Aorta (tissue), 5 donors: ENCODE measurements at regions not wholly inside any gene's neighbourhood (a gene's known extent, or its start where the extent isn't known, plus 50 kb on each side); places are given as distances from the start of the nearest gene placed in this dataset.
"Not testable (repeated sequence)": the region's sequence is repeated elsewhere in the genome, so short reads cannot be mapped to it uniquely, and the experiment has no call there.

Experiments used
- ATAC-seq: fragments of 200-7000 bp; cut with Tn5 transposase; one replicate; pipeline ENCODE4 v1.9.1; 2022; ENCODE audit warnings: moderate library complexity; ENCODE audit not compliant: low FRiP score
- DNase-seq, 2 donors: peaks; one replicate each; pipeline ENCODE4 v3.0.0-alpha.2; 2020
- H3K27ac ChIP-seq, 2 donors: one replicate each; pipeline ENCODE4 v1.5.1; 2013; ENCODE audit warnings: low read length in 2 of 2, mild to moderate bottlenecking in 2 of 2, moderate library complexity in 2 of 2, control low read depth in 1 of 2, inconsistent platforms in 1 of 2, low read depth in 1 of 2
- H3K27me3 ChIP-seq, 2 donors: one replicate each; pipeline ENCODE4 v1.6.1; 2013; ENCODE audit warnings: control low read depth in 1 of 2, low read length in 1 of 2, mild to moderate bottlenecking in 1 of 2, moderate library complexity in 1 of 2; ENCODE audit not compliant: insufficient read depth in 2 of 2, control insufficient read depth in 1 of 2
- H3K36me3 ChIP-seq, 2 donors: one replicate each; pipeline ENCODE4 v1.6.1; 2013; ENCODE audit warnings: control low read depth in 1 of 2, low read length in 1 of 2, mild to moderate bottlenecking in 1 of 2; ENCODE audit not compliant: insufficient read depth in 2 of 2, control insufficient read depth in 1 of 2
- H3K4me1 ChIP-seq, 2 donors: one replicate each; pipeline ENCODE4 v1.6.1; 2013; ENCODE audit warnings: low read length in 2 of 2, control low read depth in 1 of 2, mild to moderate bottlenecking in 1 of 2, moderate library complexity in 1 of 2; ENCODE audit not compliant: insufficient read depth in 2 of 2, control insufficient read depth in 1 of 2
- H3K4me3 ChIP-seq, 2 donors: one replicate each; pipeline ENCODE4 v1.5.1; 2013; ENCODE audit warnings: low read length in 2 of 2, control low read depth in 1 of 2, mild to moderate bottlenecking in 1 of 2
- H3K9me3 ChIP-seq: one replicate; pipeline ENCODE4 v1.6.1; 2013; ENCODE audit warnings: mild to moderate bottlenecking, low read length; ENCODE audit not compliant: control insufficient read depth
- WGBS, 2 donors: extraction: QIAGEN DNeasy Blood & Tissue Kit; methylation state at CpG; one replicate each; pipeline ENCODE4 v1.1.7; 2013; 5-methylcytosine and 5-hydroxymethylcytosine counted together
- intact Hi-C, 2 donors: fragments of 100-400 bp; cut with DNase I; formaldehyde crosslinking; loops; one replicate each; pipeline versions ENCODE4 v1.14.2 to v1.15.0; 2022
- microRNA-seq, 2 donors: library from miRNA; unstranded; fragments of <30 nt; microRNA quantifications; one replicate each; pipeline ENCODE4 v1.2.0, GENCODE V29; 2020
- donor health status: healthy with polysubstance abuse.
- donor health status: Bipolar disorder and iron deficiency.
- donor health status: DM: no; HTN: no; CAD: no.
- donor health status: DM: no; HTN: no; CAD: no.
- donor health status: DM: yes; HTN: yes; CAD: no.

GRCh38 chr1:148222399-148223159 is 70.5 kb upstream of the NBPF11 start:
- intact Hi-C loops, ATAC-seq: not testable (repeated sequence)

DNA sequence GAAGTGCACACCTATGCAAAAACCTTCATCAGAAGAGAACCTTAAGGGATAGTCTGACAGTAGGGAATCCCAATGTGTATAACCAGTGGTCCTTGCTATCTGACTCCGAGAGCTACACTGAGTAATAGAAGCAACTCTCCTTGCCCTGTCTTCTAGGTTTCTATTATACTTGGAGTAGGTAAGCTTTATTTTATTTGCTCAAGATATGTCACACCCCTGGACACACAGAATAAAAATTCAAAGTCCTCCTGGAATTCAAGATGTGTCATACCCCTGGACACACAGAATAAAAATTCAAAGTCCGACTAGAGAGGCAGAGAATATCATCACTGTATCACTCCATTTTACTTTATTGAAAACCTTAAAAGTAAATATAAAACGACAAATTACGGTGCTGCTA is 69.5 kb upstream of the NBPF11 start:
- H3K36me3 ChIP-seq, H3K27ac ChIP-seq, intact Hi-C loops, H3K4me1 ChIP-seq, DNase-seq, H3K4me3 ChIP-seq, H3K27me3 ChIP-seq, H3K9me3 ChIP-seq, ATAC-seq: not testable (repeated sequence)
- no CpG with 5 or more reads among the region's 4 CpGs for WGBS, 2 donors

More at GRCh38 chr1:148222399-148223159, 70.5 kb upstream of the NBPF11 start:
- H3K36me3 ChIP-seq, H3K9me3 ChIP-seq, H3K27ac ChIP-seq, H3K4me3 ChIP-seq, H3K27me3 ChIP-seq, DNase-seq, H3K4me1 ChIP-seq: not testable (repeated sequence)
- no CpG with 5 or more reads among the region's 4 CpGs for WGBS, 2 donors

- H3K4me3 ChIP-seq, ATAC-seq, H3K9me3 ChIP-seq, intact Hi-C loops, DNase-seq, H3K36me3 ChIP-seq, H3K27me3 ChIP-seq, H3K27ac ChIP-seq, H3K4me1 ChIP-seq: not testable (repeated sequence)
- no CpG with 5 or more reads among the region's 4 CpGs for WGBS, 2 donors
Measured at GRCh38 chr1:148219229-148219628, 67.1 kb upstream of the NBPF11 start.

DNA sequence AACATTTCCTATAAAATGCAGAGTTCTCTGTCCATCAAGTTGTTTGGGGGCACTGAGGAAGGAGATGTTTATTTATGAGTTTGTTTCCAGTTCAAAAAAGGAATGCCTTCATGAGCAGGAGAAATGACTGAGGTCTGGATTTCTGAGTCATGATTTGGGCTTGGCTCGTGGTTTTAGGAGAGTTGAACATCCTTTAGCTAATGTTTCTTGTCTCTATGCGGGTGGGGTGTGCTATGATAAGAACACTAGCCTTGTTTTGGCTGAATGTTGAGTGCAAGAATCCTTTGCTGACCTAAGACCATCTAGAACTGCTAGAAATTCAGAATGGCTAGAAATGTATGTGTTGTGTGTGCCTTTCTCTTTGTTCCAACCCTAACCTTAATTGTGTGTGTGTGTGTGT is 59.1 kb upstream of the NBPF11 start:
- DNase-seq, H3K36me3 ChIP-seq, intact Hi-C loops, H3K4me3 ChIP-seq, H3K9me3 ChIP-seq, ATAC-seq, H3K27me3 ChIP-seq, H3K4me1 ChIP-seq, H3K27ac ChIP-seq: not testable (repeated sequence)
- no CpG with 5 or more reads among the region's 2 CpGs for WGBS, 2 donors

DNA sequence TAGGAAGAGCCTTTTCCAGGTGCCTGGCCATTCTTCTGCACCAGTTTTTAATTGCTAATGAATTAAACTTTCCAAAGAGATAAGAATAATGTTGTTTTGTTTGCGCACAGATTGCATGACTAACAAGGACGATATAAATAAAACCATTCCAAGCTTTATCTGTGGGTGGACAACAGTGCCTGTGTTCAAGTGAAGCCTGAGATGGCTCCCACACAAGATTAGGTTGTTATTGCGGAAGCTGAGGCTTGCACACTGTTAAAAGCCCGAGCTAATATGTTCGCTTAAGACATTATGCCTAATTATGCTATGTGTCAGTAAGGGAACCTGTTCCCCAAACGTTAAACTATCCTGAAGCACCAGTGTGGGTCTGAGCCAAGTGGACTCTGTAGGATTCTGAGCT is 58.5 kb upstream of the NBPF11 start:
- H3K4me3 ChIP-seq, intact Hi-C loops, H3K27ac ChIP-seq, H3K9me3 ChIP-seq, H3K36me3 ChIP-seq, ATAC-seq, H3K27me3 ChIP-seq, H3K4me1 ChIP-seq, DNase-seq: not testable (repeated sequence)
- no CpG with 5 or more reads among the region's 6 CpGs for WGBS, 2 donors

DNA sequence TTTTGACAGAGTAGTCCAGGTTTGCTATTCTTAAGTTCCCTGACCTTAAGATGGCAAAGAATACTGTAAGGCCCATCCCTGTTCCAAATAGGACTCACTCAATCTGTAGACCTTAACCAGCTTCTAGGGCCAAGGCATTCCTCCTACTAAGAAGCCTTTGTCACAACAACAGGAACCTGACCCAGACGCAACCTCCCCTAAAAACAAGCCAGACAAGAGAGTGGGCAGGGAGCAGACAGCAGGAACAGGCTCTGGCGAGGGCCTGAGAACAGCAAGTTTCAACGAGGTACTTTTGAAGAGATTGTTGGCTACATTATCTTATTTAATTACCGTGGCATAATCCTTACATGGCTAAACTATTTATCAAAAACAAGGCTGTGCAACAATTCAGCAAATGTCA is 58.1 kb upstream of the NBPF11 start:
- H3K27ac ChIP-seq, DNase-seq, H3K36me3 ChIP-seq, H3K9me3 ChIP-seq, ATAC-seq, H3K27me3 ChIP-seq, H3K4me1 ChIP-seq, intact Hi-C loops, H3K4me3 ChIP-seq: not testable (repeated sequence)
- WGBS, 2 donors: no CpG with 5 or more reads among the region's 4 CpGs

DNA sequence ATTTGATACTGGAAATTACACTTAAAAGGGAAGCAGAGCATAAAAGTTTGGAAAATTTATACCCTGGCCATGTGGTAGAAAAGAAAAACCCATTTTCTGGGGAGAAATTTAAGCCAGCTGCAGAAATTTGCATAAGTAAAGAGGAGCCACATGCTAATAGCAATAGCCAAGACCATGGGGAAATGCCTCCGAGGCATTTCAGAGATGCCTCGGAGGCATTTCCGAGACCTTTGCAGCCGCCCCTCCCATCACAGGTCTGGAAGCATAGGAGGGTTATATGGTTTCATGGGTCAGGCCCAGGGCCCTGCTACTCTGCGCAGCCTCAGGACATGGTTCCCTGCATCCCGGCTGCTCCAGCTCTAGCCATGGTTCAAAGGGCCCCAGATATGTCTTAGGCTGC is 49.9 kb upstream of the NBPF11 start:
- ATAC-seq, H3K27ac ChIP-seq, H3K4me3 ChIP-seq, H3K36me3 ChIP-seq, H3K4me1 ChIP-seq, intact Hi-C loops, H3K9me3 ChIP-seq, H3K27me3 ChIP-seq, DNase-seq: not testable (repeated sequence)
- no CpG with 5 or more reads among the region's 6 CpGs for WGBS, 2 donors

Small RNA genes lying in the stretch of these regions (microRNA-seq; reads per million reads assigned to microRNA genes)
- gene MIR5087 (0 reads per million in 2 donors), gene MIR6077 (0 reads per million in 2 donors)
